AG09309 (cell line): ENCODE measurements at regions not wholly inside any gene's neighbourhood (a gene's known extent, or its start where the extent isn't known, plus 50 kb on each side); places are given as distances from the start of the nearest gene placed in this dataset.

Experiments used
- DNase-seq: peaks from one replicate; pipeline ENCODE4 v3.0.0-alpha.2; 2010; ENCODE audit warnings: low read depth
- H3K4me3 ChIP-seq: 2 replicates; pipeline ENCODE4 v1.5.1; 2011; ENCODE audit warnings: mild to moderate bottlenecking, low read depth, low read length, moderate library complexity; ENCODE audit not compliant: control insufficient read depth
- CTCF ChIP-seq: IDR thresholded peaks from 2 replicates; pipeline ENCODE4 v1.5.1; 2011; ENCODE audit warnings: mild to moderate bottlenecking, low read depth, low read length, inconsistent platforms; ENCODE audit not compliant: insufficient read depth, control insufficient read depth; ENCODE audit errors: missing control alignments

GRCh38 chr7:71009636-71010035 lies 122.3 kb upstream of the GALNT17 start:
- DNase-seq, result no peak

DNA sequence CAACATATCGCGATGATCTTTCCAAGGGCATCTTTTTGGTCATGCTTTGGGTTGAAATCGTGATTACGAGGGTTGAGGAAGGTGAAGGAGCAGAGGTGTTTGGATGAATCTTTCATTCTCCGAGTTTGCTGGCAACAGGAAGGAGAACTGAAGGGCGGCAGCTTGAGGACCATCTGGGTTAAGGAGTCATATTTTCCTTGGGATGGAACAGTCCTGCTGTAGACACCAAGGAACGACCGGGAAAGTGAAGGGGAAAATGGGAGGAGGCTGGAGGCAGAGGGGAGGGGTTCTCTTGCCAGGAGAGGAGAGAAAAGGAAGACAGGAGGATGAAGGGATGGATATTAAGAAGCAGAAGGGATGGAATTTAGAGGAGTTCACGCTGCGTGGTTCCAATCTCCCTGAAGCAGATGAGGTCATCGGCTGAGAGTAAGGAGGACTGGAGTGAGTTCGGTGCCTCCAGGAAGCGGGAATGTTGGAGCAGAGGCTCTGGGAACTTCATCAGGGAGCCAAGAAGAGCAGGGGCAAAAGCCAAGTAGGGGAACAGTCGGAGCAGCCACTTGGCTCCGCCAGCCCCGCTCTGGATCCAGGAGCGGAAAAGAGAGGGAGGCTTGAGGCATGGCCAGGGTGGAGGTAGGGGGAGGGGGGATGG lies 116.6 kb upstream of the GALNT17 start:
- DNase-seq, result no peak
- no peak overlapping the region for H3K4me3 ChIP-seq
- no peak for TF ChIP-seq CTCF

More at GRCh38 chr7:71009636-71010035, 122.3 kb upstream of the GALNT17 start:
- TF ChIP-seq CTCF, result no peak
- H3K4me3 ChIP-seq, result no peak overlapping the region

GRCh38 chr7:71016401-71016800 lies 115.5 kb upstream of the GALNT17 start:
- no peak for DNase-seq
- H3K4me3 ChIP-seq, result no peak overlapping the region
- no peak for TF ChIP-seq CTCF

DNA sequence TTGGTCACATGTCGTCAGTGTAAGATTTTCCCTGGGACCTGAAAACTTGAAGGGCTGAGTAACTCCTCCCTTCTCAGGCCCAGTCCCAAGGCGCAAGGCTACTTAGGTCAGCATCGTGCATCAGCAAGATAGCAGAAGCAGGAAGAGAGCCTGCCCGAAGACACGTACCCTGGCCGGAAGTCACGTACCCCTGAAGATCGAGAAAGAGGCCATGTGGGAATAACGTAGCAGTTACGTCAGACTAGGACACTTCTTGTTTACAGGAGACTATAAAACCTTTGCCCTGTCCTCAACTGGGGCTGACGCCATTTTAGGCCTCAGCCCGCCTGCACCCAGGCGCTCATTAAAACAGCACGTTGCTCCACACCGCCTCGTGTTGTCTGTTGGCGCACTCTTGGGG lies 114.3 kb upstream of the GALNT17 start:
- no peak for DNase-seq
- TF ChIP-seq CTCF, result no peak
- no peak overlapping the region for H3K4me3 ChIP-seq

DNA sequence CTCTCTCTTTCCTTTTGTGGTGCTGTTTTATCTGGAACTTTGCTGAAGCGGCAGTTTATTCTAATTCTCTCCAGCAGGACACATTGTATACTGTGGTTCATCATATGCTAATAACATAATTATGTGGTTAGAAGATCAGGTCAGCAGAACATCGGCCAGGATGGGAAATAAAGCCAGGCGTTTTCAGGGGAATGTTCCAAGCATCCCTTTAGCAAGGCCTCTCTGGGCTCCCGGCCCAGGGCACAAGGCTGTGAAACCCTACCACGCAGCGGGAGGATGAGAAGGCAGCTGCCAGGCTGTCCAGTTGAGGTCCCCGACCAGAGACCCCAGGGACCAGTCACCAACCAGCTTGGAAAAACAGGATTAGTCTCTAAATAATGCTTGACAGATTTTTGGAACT lies 112.2 kb upstream of the GALNT17 start:
- H3K4me3 ChIP-seq, result no peak overlapping the region
- DNase-seq, result no peak
- TF ChIP-seq CTCF, result no peak

DNA sequence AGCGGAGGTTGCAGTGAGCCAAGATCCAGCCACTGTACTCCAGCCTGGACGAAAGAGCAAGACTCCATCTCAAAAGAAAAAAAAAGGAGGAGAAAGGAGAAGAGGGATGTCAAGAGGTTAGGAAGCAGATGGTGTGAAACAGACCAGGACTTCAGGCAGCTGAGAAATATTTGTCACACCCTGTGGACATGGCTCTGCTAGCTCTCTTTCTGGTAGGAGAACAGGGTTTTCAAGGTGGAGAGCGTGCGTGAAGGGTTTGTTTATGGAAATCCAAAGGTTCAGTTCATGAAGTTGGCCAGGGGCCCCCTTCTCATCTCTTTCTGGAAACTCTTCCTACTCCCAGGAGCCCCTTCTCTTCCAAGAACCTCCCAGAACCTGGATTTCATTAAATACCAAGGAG lies 110.8 kb upstream of the GALNT17 start:
- no peak for DNase-seq
- TF ChIP-seq CTCF, result no peak
- no peak overlapping the region for H3K4me3 ChIP-seq
